H9 (cell line): ENCODE measurements at regions not wholly inside any gene's neighbourhood (a gene's known extent, or its start where the extent isn't known, plus 50 kb on each side); places are given as distances from the start of the nearest gene placed in this dataset.

Experiments used
- DNase-seq: peaks from one replicate; pipeline ENCODE4 v3.0.0-alpha.2; 2017
- H2AFZ ChIP-seq: one replicate; pipeline ENCODE4 v1.6.1; 2013; ENCODE audit warnings: mild to moderate bottlenecking, low read length, control low read depth, moderate library complexity
- H2AK5ac ChIP-seq: 2 replicates; pipeline ENCODE4 v1.6.1; 2013; ENCODE audit warnings: low read length, control low read depth, mixed read lengths; ENCODE audit not compliant: insufficient read length
- H2BK120ac ChIP-seq: one replicate; pipeline ENCODE4 v1.6.1; 2013; ENCODE audit warnings: low read depth, mild to moderate bottlenecking, low read length, control low read depth, inconsistent platforms; ENCODE audit not compliant: poor library complexity, severe bottlenecking
- H2BK12ac ChIP-seq: 2 replicates; pipeline ENCODE4 v1.6.1; 2013; ENCODE audit warnings: low read length, control low read depth, mixed read lengths, low read depth; ENCODE audit not compliant: insufficient read length
- H2BK15ac ChIP-seq: 2 replicates; pipeline ENCODE4 v1.6.1; 2013; ENCODE audit warnings: low read depth, low read length, control low read depth
- H2BK20ac ChIP-seq: one replicate; pipeline ENCODE4 v1.6.1; 2013; ENCODE audit warnings: low read depth, mild to moderate bottlenecking, low read length, control low read depth, inconsistent platforms; ENCODE audit not compliant: poor library complexity, severe bottlenecking
- H2BK5ac ChIP-seq: 2 replicates; pipeline ENCODE4 v1.6.1; 2013; ENCODE audit warnings: low read length, control low read depth, mixed read lengths; ENCODE audit not compliant: insufficient read length
- H3K14ac ChIP-seq: 2 replicates; pipeline ENCODE4 v1.6.1; 2013; ENCODE audit warnings: low read length, control low read depth; ENCODE audit not compliant: insufficient read depth
- H3K18ac ChIP-seq: 2 replicates; pipeline ENCODE4 v1.6.1; 2013; ENCODE audit warnings: low read depth, mild to moderate bottlenecking, mixed read lengths, low read length, control low read depth; ENCODE audit not compliant: insufficient read length
- H3K23ac ChIP-seq: 2 replicates; pipeline ENCODE4 v1.6.1; 2013; ENCODE audit warnings: low read length, control low read depth, mixed read lengths, low read depth; ENCODE audit not compliant: insufficient read length
- H3K23me2 ChIP-seq: 2 replicates; pipeline ENCODE4 v1.6.1; 2013; ENCODE audit warnings: low read depth, mild to moderate bottlenecking, mixed read lengths, low read length, control low read depth; ENCODE audit not compliant: insufficient read length, poor library complexity, severe bottlenecking
- H3K27ac ChIP-seq: 2 replicates; pipeline ENCODE4 v1.5.1; 2013; ENCODE audit warnings: low read length, control low read depth, mixed read lengths, low read depth; ENCODE audit not compliant: insufficient read length
- H3K27me3 ChIP-seq: 2 replicates; pipeline ENCODE4 v1.6.1; 2013; ENCODE audit warnings: low read length, control low read depth, inconsistent platforms; ENCODE audit not compliant: insufficient read depth
- H3K4ac ChIP-seq: 2 replicates; pipeline ENCODE4 v1.6.1; 2013; ENCODE audit warnings: low read depth, mild to moderate bottlenecking, control low read depth, inconsistent platforms, low read length, moderate library complexity
- H3K4me1 ChIP-seq: 2 replicates; pipeline ENCODE4 v1.6.1; 2013; ENCODE audit warnings: low read length, control low read depth, inconsistent platforms; ENCODE audit not compliant: insufficient read depth
- H3K4me2 ChIP-seq: 2 replicates; pipeline ENCODE4 v1.6.1; 2013; ENCODE audit warnings: low read length, control low read depth, mixed read lengths; ENCODE audit not compliant: insufficient read length, insufficient read depth
- H3K56ac ChIP-seq: 2 replicates; pipeline ENCODE4 v1.6.1; 2013; ENCODE audit warnings: low read depth, mild to moderate bottlenecking, mixed read lengths, low read length, control low read depth; ENCODE audit not compliant: insufficient read length
- H3K79me1 ChIP-seq: 2 replicates; pipeline ENCODE4 v1.6.1; 2013; ENCODE audit warnings: low read depth, mild to moderate bottlenecking, moderate library complexity, low read length, control low read depth, inconsistent platforms; ENCODE audit not compliant: insufficient read depth, poor library complexity, severe bottlenecking
- H3K79me2 ChIP-seq: 2 replicates; pipeline ENCODE4 v1.6.1; 2013; ENCODE audit warnings: low read length, control low read depth, inconsistent platforms; ENCODE audit not compliant: insufficient read depth
- H3K9ac ChIP-seq: 2 replicates; pipeline ENCODE4 v1.6.1; 2013; ENCODE audit warnings: low read length, control low read depth, mixed read lengths; ENCODE audit not compliant: insufficient read length; ENCODE audit errors: extremely low read depth
- H3K9me3 ChIP-seq: one replicate; pipeline ENCODE4 v1.6.1; 2013; ENCODE audit warnings: low read depth, low read length, inconsistent platforms; ENCODE audit not compliant: control insufficient read depth
- H3T11ph ChIP-seq: one replicate; pipeline ENCODE4 v1.6.1; 2013; ENCODE audit warnings: mild to moderate bottlenecking, low read length, control low read depth, inconsistent platforms
- H4K20me1 ChIP-seq: one replicate; pipeline ENCODE4 v1.6.1; 2013; ENCODE audit not compliant: control insufficient read depth, insufficient read length, insufficient read depth
- H4K5ac ChIP-seq: 2 replicates; pipeline ENCODE4 v1.6.1; 2013; ENCODE audit warnings: low read depth, mild to moderate bottlenecking, mixed read lengths, low read length, control low read depth; ENCODE audit not compliant: insufficient read length
- H4K8ac ChIP-seq: replicated peaks from 2 replicates; pipeline ENCODE4 v1.6.1; 2013; ENCODE audit warnings: low read length, control low read depth, mixed read lengths, low read depth; ENCODE audit not compliant: insufficient read length
- H4K91ac ChIP-seq: 2 replicates; pipeline ENCODE4 v1.6.1; 2013; ENCODE audit warnings: low read depth, mild to moderate bottlenecking, moderate library complexity, mixed read lengths, low read length, control low read depth; ENCODE audit not compliant: insufficient read length
- H3K27ac Mint-ChIP-seq, 3 experiments: 2 replicates in 2 of 3; 3 replicates in 1 of 3; pipeline ENCODE4 v1.8.0; 2020 to 2021; ENCODE audit warnings: mixed read lengths in 3 of 3, mild to moderate bottlenecking in 1 of 3, moderate library complexity in 1 of 3
- H3K27me3 Mint-ChIP-seq: 2 replicates; pipeline ENCODE4 v1.8.0; 2021; ENCODE audit warnings: low read depth, mild to moderate bottlenecking, moderate library complexity, mixed read lengths
- H3K36me3 Mint-ChIP-seq, 3 experiments: 2 replicates in 2 of 3; 3 replicates in 1 of 3; pipeline ENCODE4 v1.8.0; 2020 to 2021; ENCODE audit warnings: low read depth in 3 of 3, mixed read lengths in 3 of 3; ENCODE audit not compliant: insufficient read depth in 1 of 3
- H3K4me1 Mint-ChIP-seq, 2 experiments: 2 replicates each; pipeline ENCODE4 v1.8.0; 2020; ENCODE audit warnings: mixed read lengths in 2 of 2
- H3K4me3 Mint-ChIP-seq, 2 experiments: 2 replicates in 1 of 2; 3 replicates in 1 of 2; pipeline ENCODE4 v1.8.0; 2020 to 2021; ENCODE audit warnings: mild to moderate bottlenecking in 2 of 2, mixed read lengths in 2 of 2, moderate library complexity in 1 of 2
- H3K9me3 Mint-ChIP-seq, 2 experiments: 2 replicates in 1 of 2; 3 replicates in 1 of 2; pipeline ENCODE4 v1.8.0; 2020; ENCODE audit warnings: mild to moderate bottlenecking in 2 of 2, mixed read lengths in 2 of 2, moderate library complexity in 1 of 2
- WGBS: extraction: QIAGEN DNeasy Blood & Tissue Kit; methylation state at CpG from one replicate; pipeline ENCODE4 v1.1.7; 2013; ENCODE audit warnings: missing lambda C conversion rate, low lambda C conversion rate, mixed read lengths; ENCODE audit not compliant: insufficient read length; ENCODE audit errors: extremely low coverage; 5-methylcytosine and 5-hydroxymethylcytosine counted together
- TF ChIP-seq, protein P1 (sequence below): fragments of 200-600 bp; sonication (generic); conservative IDR thresholded peaks from 3 replicates; pipeline ENCODE4 v1.8.0; 2021; ENCODE audit warnings: antibody characterized with exemption, mild to moderate bottlenecking

DNA sequence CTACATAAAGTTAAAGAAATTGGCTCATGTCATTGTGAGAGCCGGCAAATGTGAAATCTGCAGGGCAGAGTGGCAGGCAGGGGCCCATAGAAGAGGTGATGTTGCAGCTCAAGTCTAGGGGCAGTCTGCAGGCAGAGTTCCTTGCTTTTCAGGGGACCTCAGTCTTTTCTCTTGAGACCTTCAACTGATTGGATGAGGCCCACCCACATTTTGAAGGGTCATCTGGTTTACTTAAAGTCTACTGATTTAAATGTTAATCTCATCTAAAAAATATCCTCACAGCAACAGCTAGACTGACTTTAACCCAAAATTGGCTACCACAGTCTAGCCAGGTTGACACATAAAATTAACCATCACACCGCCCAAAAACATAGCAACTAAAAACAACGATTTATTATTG, 77.6 kb upstream of the ALDH1L1 start:
- Histone ChIP-seq H3K4ac (no peak overlapping the region), H3K23ac (no peak overlapping the region), H3T11ph (no peak overlapping the region), H3K9me3 (no peaks in the 10 kb centered on the region), H4K8ac (no peak overlapping the region), H2AK5ac (no peak overlapping the region), H3K18ac (no peak overlapping the region), H3K56ac (no peak overlapping the region), H2BK20ac (no peak overlapping the region), H2BK12ac (no peak overlapping the region), H3K4me2 (no peak overlapping the region), H4K20me1 (no peaks in the 10 kb centered on the region), H3K27me3 (no peaks in the 10 kb centered on the region), H4K5ac (no peak overlapping the region), H2BK15ac (no peak overlapping the region), H3K9ac (no peak overlapping the region), H2AFZ (no peak overlapping the region), H4K91ac (no peak overlapping the region), H3K14ac (no peak overlapping the region), H3K27ac (no peak overlapping the region), H3K23me2 (no peaks in the 10 kb centered on the region), H2BK5ac (no peak overlapping the region), H2BK120ac (no peak overlapping the region), H3K4me1 (no peaks in the 10 kb centered on the region), H3K79me1 (no peaks in the 10 kb centered on the region), H3K79me2 (no peaks in the 10 kb centered on the region)
- Mint-ChIP-seq H3K27me3 (peaks cover 4% of the 10 kb centered on the region), H3K4me1 (peaks cover 9 to 11% of the 10 kb centered on the region in 2 experiments), H3K4me3 (no peak overlapping the region), H3K36me3 (peaks cover 2 to 8% (median 4%) of the 10 kb centered on the region in 3 experiments; a peak in 5 of 7 replicates), H3K9me3 (peaks cover 3 to 6% of the 10 kb centered on the region in 2 experiments; a peak in 3 of 5 replicates), H3K27ac (no peak overlapping the region)
- no CpG with 5 or more reads among the region's 3 CpGs for WGBS
- TF ChIP-seq, protein P1, sequence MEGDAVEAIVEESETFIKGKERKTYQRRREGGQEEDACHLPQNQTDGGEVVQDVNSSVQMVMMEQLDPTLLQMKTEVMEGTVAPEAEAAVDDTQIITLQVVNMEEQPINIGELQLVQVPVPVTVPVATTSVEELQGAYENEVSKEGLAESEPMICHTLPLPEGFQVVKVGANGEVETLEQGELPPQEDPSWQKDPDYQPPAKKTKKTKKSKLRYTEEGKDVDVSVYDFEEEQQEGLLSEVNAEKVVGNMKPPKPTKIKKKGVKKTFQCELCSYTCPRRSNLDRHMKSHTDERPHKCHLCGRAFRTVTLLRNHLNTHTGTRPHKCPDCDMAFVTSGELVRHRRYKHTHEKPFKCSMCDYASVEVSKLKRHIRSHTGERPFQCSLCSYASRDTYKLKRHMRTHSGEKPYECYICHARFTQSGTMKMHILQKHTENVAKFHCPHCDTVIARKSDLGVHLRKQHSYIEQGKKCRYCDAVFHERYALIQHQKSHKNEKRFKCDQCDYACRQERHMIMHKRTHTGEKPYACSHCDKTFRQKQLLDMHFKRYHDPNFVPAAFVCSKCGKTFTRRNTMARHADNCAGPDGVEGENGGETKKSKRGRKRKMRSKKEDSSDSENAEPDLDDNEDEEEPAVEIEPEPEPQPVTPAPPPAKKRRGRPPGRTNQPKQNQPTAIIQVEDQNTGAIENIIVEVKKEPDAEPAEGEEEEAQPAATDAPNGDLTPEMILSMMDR = no peak
- DNase-seq = no peak
